ENCODE measurements at regions not wholly inside any gene's neighbourhood (a gene's known extent, or its start where the extent isn't known, plus 50 kb on each side); places are given as distances from the start of the nearest gene placed in this dataset.
A peak's percentile ranks its signal among the peaks of the same experiment; 100 is the strongest.

GRCh38 chr2:175552902-175553301 is 371.4 kb upstream of the ATP5MC3 start:
- no peak for DNase-seq

GRCh38 chr2:175540421-175540820 is 358.9 kb upstream of the ATP5MC3 start:
- no peak for DNase-seq

- DNase-seq = no peak
These were observed 357.6 kb upstream of the ATP5MC3 start for GRCh38 chr2:175539122-175539521.

GRCh38 chr2:175536059-175536458 is 354.5 kb upstream of the ATP5MC3 start:
- DNase-seq = no peak

- DNase-seq = no peak
These were observed 354.1 kb upstream of the ATP5MC3 start for GRCh38 chr2:175535631-175536030.

- DNase-seq = no peak
These were observed 344.5 kb upstream of the ATP5MC3 start for GRCh38 chr2:175525975-175526374.

- no peak for DNase-seq
These were observed 341.5 kb upstream of the ATP5MC3 start for GRCh38 chr2:175523001-175523400.

GRCh38 chr2:175518206-175518605 is 336.7 kb upstream of the ATP5MC3 start:
- DNase-seq = no peak

GRCh38 chr2:175516555-175516954 is 335.0 kb upstream of the ATP5MC3 start:
- no peak for DNase-seq

GRCh38 chr2:175500255-175500654 is 318.7 kb upstream of the ATP5MC3 start:
- DNase-seq = no peak

- DNase-seq = no peak
These were observed 308.9 kb upstream of the ATP5MC3 start for GRCh38 chr2:175490360-175490791.

- DNase-seq = no peak
These were observed 296.7 kb upstream of the ATP5MC3 start for GRCh38 chr2:175478096-175478768.

GRCh38 chr2:175476948-175477347 is 295.4 kb upstream of the ATP5MC3 start:
- DNase-seq = peak; percentile 23

- no peak for DNase-seq
These were observed 294.9 kb upstream of the ATP5MC3 start for GRCh38 chr2:175476374-175476773.

- peak; percentile 23 for DNase-seq
These were observed 293.6 kb upstream of the ATP5MC3 start for GRCh38 chr2:175475130-175475529.

GRCh38 chr2:175468431-175469098 is 287.1 kb upstream of the ATP5MC3 start:
- DNase-seq = no peak

GRCh38 chr2:175465101-175465500 is 283.6 kb upstream of the ATP5MC3 start:
- DNase-seq = no peak

- DNase-seq = no peak
These were observed 282.8 kb upstream of the ATP5MC3 start for GRCh38 chr2:175464311-175464670.

GRCh38 chr2:175463589-175464310 is 282.2 kb upstream of the ATP5MC3 start:
- DNase-seq = peak; percentile 43

GRCh38 chr2:175463169-175463568 is 281.7 kb upstream of the ATP5MC3 start:
- DNase-seq = no peak

GRCh38 chr2:175462246-175462645 is 280.7 kb upstream of the ATP5MC3 start:
- no peak for DNase-seq

- no peak for DNase-seq
These were observed 280.3 kb upstream of the ATP5MC3 start for GRCh38 chr2:175461839-175462238.

- DNase-seq = no peak
These were observed 276.5 kb upstream of the ATP5MC3 start for GRCh38 chr2:175457895-175458448.

- DNase-seq = no peak
These were observed 273.5 kb upstream of the ATP5MC3 start for GRCh38 chr2:175454953-175455389.

Measured in femur (tissue), 1 donor.